ENCODE measurements at regions not wholly inside any gene's neighbourhood (a gene's known extent, or its start where the extent isn't known, plus 50 kb on each side); places are given as distances from the start of the nearest gene placed in this dataset.
A peak's percentile ranks its signal among the peaks of the same experiment; 100 is the strongest.

DNA sequence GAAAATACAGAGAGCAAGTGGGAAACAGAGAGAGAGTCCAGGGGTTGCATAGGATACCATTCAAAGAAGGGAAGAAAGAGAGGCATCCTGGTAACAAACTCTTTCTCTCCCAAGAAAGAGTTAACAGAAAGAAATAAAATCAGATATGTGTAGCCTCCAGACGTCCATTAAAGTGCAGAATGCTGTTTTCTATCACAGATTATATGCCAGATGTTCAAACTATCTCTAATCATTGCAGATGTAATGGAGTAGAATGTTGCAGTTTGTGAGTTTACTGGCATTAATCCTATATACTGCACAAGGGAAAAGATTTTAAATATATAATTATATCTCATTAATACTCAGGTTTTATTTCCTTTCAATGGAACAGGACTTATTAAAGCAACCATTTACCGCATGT, 369.4 kb downstream of the ZNF536 start:
- Mint-ChIP-seq H3K36me3 (no peaks in the 10 kb centered on the region), H3K27me3 (ENCODE audit: low read depth) (peaks cover 31% of the 10 kb centered on the region), H3K4me3 (no peak overlapping the region), H3K27ac (no peak overlapping the region), H3K9me3 (no peaks in the 10 kb centered on the region), H3K4me1 (peaks cover 11% of the 10 kb centered on the region)
- TF ChIP-seq, protein P1, sequence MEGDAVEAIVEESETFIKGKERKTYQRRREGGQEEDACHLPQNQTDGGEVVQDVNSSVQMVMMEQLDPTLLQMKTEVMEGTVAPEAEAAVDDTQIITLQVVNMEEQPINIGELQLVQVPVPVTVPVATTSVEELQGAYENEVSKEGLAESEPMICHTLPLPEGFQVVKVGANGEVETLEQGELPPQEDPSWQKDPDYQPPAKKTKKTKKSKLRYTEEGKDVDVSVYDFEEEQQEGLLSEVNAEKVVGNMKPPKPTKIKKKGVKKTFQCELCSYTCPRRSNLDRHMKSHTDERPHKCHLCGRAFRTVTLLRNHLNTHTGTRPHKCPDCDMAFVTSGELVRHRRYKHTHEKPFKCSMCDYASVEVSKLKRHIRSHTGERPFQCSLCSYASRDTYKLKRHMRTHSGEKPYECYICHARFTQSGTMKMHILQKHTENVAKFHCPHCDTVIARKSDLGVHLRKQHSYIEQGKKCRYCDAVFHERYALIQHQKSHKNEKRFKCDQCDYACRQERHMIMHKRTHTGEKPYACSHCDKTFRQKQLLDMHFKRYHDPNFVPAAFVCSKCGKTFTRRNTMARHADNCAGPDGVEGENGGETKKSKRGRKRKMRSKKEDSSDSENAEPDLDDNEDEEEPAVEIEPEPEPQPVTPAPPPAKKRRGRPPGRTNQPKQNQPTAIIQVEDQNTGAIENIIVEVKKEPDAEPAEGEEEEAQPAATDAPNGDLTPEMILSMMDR (IDR thresholded peaks at IDR 0.05; ENCODE audit: unreplicated experiment), result no peak
- no peak for DNase-seq (ENCODE audit: low spot score in 2 of 2, unreplicated experiment in 2 of 2)

DNA sequence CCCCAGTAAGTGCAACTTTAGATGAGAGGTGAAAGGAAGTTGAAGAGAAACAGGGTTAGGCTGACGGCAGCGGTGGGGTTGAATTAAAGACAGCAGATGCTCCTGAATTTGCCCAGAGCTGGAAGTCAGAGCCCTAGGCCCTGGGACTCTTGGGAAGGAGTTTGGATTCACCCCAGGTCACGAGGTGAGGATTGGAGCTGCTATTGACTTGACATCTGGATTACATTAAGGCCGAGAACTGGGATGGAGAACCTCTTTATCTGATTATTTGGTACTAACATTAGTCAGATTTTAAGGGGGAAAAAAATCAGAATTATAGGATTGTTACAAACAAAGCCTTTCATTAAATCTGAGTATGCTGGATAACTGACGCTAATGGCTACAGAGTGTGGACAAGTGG, 367.2 kb downstream of the ZNF536 start:
- peaks cover 30% of the 10 kb centered on the region for H3K27me3 Mint-ChIP-seq (ENCODE audit: low read depth)
- no peak overlapping the region for H3K4me3 Mint-ChIP-seq
- peaks cover 19% of the 10 kb centered on the region for H3K4me1 Mint-ChIP-seq
- no peaks in the 10 kb centered on the region for H3K36me3 Mint-ChIP-seq
- no peak for DNase-seq (ENCODE audit: low spot score in 2 of 2, unreplicated experiment in 2 of 2)
- TF ChIP-seq, protein P1 (IDR thresholded peaks at IDR 0.05; ENCODE audit: unreplicated experiment), result no peak
- H3K27ac Mint-ChIP-seq, result peak overlapping the region; percentile 30
- no peaks in the 10 kb centered on the region for H3K9me3 Mint-ChIP-seq

DNA sequence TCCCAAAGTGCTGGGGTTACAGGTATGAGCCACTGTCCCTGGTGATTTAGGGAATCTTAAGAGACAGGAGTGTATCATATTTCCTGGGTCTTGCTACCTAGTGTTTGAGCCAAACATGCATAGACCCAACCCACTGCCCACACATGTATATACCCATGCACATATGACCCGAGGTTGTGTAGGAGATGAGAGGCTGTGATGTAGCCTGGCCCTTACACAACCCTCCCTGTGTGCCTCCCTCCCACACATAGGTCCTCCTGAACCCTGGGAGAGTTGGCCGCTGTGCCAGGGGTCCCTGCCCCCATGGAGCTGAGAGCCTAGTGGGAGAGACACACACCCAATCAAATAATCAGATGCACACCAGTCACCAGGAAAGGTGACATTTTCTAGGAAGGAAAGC, 365.9 kb downstream of the ZNF536 start:
- H3K4me3 Mint-ChIP-seq, result no peak overlapping the region
- no peaks in the 10 kb centered on the region for H3K36me3 Mint-ChIP-seq
- DNase-seq (ENCODE audit: low spot score in 2 of 2, unreplicated experiment in 2 of 2), result no peak
- TF ChIP-seq, protein P1 (IDR thresholded peaks at IDR 0.05; ENCODE audit: unreplicated experiment), result no peak
- no peaks in the 10 kb centered on the region for H3K9me3 Mint-ChIP-seq
- peaks cover 20% of the 10 kb centered on the region for H3K27me3 Mint-ChIP-seq (ENCODE audit: low read depth)
- peaks cover 24% of the 10 kb centered on the region for H3K4me1 Mint-ChIP-seq
- no peak overlapping the region for H3K27ac Mint-ChIP-seq

DNA sequence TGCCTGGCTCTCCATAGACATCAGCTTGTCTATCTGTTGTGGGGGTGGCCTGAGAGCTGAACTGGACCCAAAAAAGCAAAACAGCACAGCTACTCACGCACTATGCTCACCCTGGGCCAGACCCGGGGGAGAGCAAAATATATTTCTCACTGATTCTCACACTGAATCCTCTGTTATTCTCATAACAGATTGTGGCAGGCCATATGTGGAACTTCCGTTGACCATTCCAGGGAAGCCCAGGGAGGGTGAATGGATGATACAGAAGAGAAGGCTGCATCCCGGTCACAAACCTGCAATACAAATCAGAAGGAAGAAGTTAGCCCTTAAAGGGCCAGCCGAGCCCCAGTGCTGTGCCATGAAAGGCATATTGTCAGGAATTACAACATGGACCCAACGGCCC, 362.5 kb downstream of the ZNF536 start:
- Mint-ChIP-seq H3K4me3 (no peak overlapping the region), H3K27ac (no peak overlapping the region), H3K4me1 (peaks cover 13% of the 10 kb centered on the region), H3K36me3 (no peaks in the 10 kb centered on the region), H3K27me3 (ENCODE audit: low read depth) (peaks cover 6% of the 10 kb centered on the region), H3K9me3 (no peaks in the 10 kb centered on the region)
- DNase-seq (ENCODE audit: low spot score in 2 of 2, unreplicated experiment in 2 of 2), result no peak
- TF ChIP-seq, protein P1 (IDR thresholded peaks at IDR 0.05; ENCODE audit: unreplicated experiment), result no peak

DNA sequence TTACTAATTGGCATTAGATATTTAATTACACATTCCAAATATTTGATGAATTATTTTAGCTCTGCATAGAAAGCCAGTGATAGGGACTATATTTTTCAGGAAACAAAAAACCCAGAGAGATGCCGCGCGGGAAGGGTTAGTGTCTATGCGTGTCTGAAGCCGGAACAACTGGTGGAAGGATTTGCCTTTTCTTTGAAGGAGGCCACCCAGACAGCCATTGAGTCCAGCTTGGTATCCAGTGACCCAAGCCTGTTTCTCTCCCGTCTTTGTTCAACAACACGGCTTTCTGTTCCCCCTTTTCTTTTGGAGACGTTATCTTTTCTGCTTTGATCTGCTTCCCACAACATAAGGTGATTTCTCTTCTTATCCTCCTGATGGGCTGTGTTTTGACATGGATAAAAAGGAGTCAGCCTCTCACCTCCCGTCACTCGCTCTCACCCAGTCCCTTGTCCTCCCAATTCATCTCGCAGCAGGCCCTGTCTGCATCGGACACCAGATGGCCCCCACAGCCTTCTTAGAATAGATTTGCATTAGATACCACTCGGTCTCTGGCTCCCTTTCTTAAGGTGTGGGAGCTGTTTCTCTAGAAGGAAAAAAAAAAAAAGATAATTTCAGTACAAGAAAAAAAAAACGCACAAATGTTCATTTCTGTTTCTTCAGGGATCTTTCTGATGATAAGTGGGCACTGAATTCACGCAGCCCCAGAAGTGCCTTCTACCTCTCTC, 361.8 kb downstream of the ZNF536 start:
- no peak for DNase-seq (ENCODE audit: low spot score in 2 of 2, unreplicated experiment in 2 of 2)
- Mint-ChIP-seq H3K4me1 (peaks cover 13% of the 10 kb centered on the region), H3K4me3 (no peak overlapping the region), H3K36me3 (no peaks in the 10 kb centered on the region), H3K27me3 (ENCODE audit: low read depth) (peaks cover 7% of the 10 kb centered on the region), H3K27ac (peak overlapping the region; percentile 19), H3K9me3 (no peaks in the 10 kb centered on the region)
- TF ChIP-seq, protein P1 (IDR thresholded peaks at IDR 0.05; ENCODE audit: unreplicated experiment), result no peak

Data from mesothelial cell of epicardium (in vitro differentiated cells).